Nephron (organoid): ENCODE measurements at regions not wholly inside any gene's neighbourhood (a gene's known extent, or its start where the extent isn't known, plus 50 kb on each side); places are given as distances from the start of the nearest gene placed in this dataset.
A peak's percentile ranks its signal among the peaks of the same experiment; 100 is the strongest.

Experiments used
- H3K27ac Mint-ChIP-seq, 3 experiments: 2 replicates each; pipeline ENCODE4 v1.8.0; 2020; ENCODE audit warnings: mixed read lengths in 3 of 3, mild to moderate bottlenecking in 2 of 3, moderate library complexity in 1 of 3
- H3K27me3 Mint-ChIP-seq: 2 replicates; pipeline ENCODE4 v1.8.0; 2021; ENCODE audit warnings: low read depth, mild to moderate bottlenecking, moderate library complexity, mixed read lengths
- H3K36me3 Mint-ChIP-seq: 2 replicates; pipeline ENCODE4 v1.8.0; 2020; ENCODE audit warnings: low read depth, mixed read lengths
- H3K4me1 Mint-ChIP-seq: 2 replicates; pipeline ENCODE4 v1.8.0; 2020; ENCODE audit warnings: mixed read lengths
- H3K4me3 Mint-ChIP-seq, 3 experiments: 2 replicates each; pipeline ENCODE4 v1.8.0; 2020; ENCODE audit warnings: mild to moderate bottlenecking in 3 of 3, mixed read lengths in 3 of 3, moderate library complexity in 2 of 3
- H3K9me3 Mint-ChIP-seq: 2 replicates; pipeline ENCODE4 v1.8.0; 2020; ENCODE audit warnings: mixed read lengths
- CTCF ChIP-seq, 3 experiments: fragments of 200-600 bp; sonication (generic); IDR thresholded peaks; one replicate each; pipeline ENCODE4 v1.5.0; 2021; ENCODE audit warnings: antibody characterized with exemption in 3 of 3; ENCODE audit not compliant: unreplicated experiment in 3 of 3

- Mint-ChIP-seq H3K27ac (no peak overlapping the region), H3K9me3 (peaks cover 18% of the 10 kb centered on the region), H3K36me3 (no peaks in the 10 kb centered on the region), H3K4me1 (peaks cover 26% of the 10 kb centered on the region), H3K27me3 (no peaks in the 10 kb centered on the region), H3K4me3 (no peak overlapping the region)
- no peak for TF ChIP-seq CTCF (IDR thresholded peaks at IDR 0.05; ENCODE audit: unreplicated experiment in 3 of 3)
Observed at GRCh38 chr1:59241909-59242308, 55.0 kb upstream of the FGGY start.

- Mint-ChIP-seq H3K9me3 (peaks cover 19% of the 10 kb centered on the region), H3K36me3 (no peaks in the 10 kb centered on the region), H3K27me3 (no peaks in the 10 kb centered on the region), H3K4me1 (peaks cover 26% of the 10 kb centered on the region), H3K27ac (no peak overlapping the region), H3K4me3 (no peak overlapping the region)
- TF ChIP-seq CTCF (IDR thresholded peaks at IDR 0.05; ENCODE audit: unreplicated experiment in 3 of 3) = no peak
Observed at GRCh38 chr1:59242370-59242769, 54.5 kb upstream of the FGGY start.

DNA sequence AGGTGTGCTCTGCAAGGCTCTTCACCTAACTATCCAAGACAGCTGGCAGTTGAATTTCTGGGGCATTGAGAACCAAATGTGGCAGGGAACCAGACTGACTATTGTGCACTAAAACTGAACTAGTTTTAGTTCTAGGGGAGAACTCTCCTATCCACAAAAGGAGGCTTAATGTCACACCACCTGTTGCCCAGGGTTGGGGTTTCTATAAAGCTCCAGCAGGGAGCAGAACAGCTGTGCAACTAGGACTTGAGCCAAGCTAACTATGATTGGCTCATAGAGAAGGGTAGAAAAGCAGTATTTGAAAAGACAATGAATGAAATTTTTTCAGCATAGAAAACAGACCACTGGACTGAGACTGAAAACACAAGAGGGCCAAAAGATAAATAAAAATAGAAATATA, 53.3 kb upstream of the FGGY start:
- H3K36me3 Mint-ChIP-seq = no peaks in the 10 kb centered on the region
- peaks cover 18% of the 10 kb centered on the region for H3K4me1 Mint-ChIP-seq
- peak overlapping the region in 1 of 3 experiments; percentile 37 for H3K4me3 Mint-ChIP-seq
- TF ChIP-seq CTCF (IDR thresholded peaks at IDR 0.05; ENCODE audit: unreplicated experiment in 3 of 3) = no peak
- H3K9me3 Mint-ChIP-seq = peaks cover 19% of the 10 kb centered on the region
- H3K27me3 Mint-ChIP-seq = no peaks in the 10 kb centered on the region
- peak overlapping the region in 2 of 3 experiments; percentile 19 to 29 for H3K27ac Mint-ChIP-seq

- H3K36me3 Mint-ChIP-seq = no peaks in the 10 kb centered on the region
Observed at GRCh38 chr1:59243978-59244377, 52.9 kb upstream of the FGGY start.

DNA sequence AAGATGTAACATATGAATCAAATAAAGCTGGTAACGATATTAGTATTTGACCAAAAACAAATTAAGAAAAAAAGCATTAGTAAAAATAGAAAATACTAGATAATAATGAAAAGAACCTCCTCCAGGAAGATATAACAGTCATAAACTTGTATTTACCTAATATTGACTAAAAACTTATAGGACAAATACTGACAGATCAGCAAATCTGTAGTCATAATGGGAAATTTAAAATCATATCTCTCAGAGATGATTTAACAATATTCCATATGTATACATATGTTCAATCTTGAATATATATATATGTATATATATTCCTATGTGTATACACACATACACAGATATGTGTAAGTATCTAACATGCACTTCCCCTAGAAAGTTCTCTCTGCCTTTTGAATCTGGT, 52.0 kb upstream of the FGGY start:
- H3K4me3 Mint-ChIP-seq = no peak overlapping the region
- H3K27me3 Mint-ChIP-seq = no peaks in the 10 kb centered on the region
- H3K4me1 Mint-ChIP-seq = peaks cover 25% of the 10 kb centered on the region
- no peaks in the 10 kb centered on the region for H3K36me3 Mint-ChIP-seq
- peaks cover 22% of the 10 kb centered on the region for H3K9me3 Mint-ChIP-seq
- no peak overlapping the region for H3K27ac Mint-ChIP-seq
- TF ChIP-seq CTCF (IDR thresholded peaks at IDR 0.05; ENCODE audit: unreplicated experiment in 3 of 3) = no peak

More at GRCh38 chr1:59243978-59244377, 52.9 kb upstream of the FGGY start:
- peaks cover 19% of the 10 kb centered on the region for H3K9me3 Mint-ChIP-seq
- peaks cover 16% of the 10 kb centered on the region for H3K4me1 Mint-ChIP-seq
- H3K27me3 Mint-ChIP-seq = no peaks in the 10 kb centered on the region
- H3K4me3 Mint-ChIP-seq = no peak overlapping the region
- peak overlapping the region in 2 of 3 experiments; percentile 19 to 29 for H3K27ac Mint-ChIP-seq
- no peak for TF ChIP-seq CTCF (IDR thresholded peaks at IDR 0.05; ENCODE audit: unreplicated experiment in 3 of 3)
